HG03558 (cell line): ENCODE measurements at regions not wholly inside any gene's neighbourhood (a gene's known extent, or its start where the extent isn't known, plus 50 kb on each side); places are given as distances from the start of the nearest gene placed in this dataset.

Experiments
- ATAC-seq: cut with Tn5 transposase; IDR thresholded peaks from one replicate; pipeline ENCODE4 v1.9.1; 2021; ENCODE audit warnings: moderate number of reproducible peaks; ENCODE audit not compliant: unreplicated experiment; ENCODE audit errors: extremely low read depth

GRCh38 chr22:47589271-47590250 is 827.1 kb downstream of the TBC1D22A start:
- no peak for ATAC-seq

GRCh38 chr22:47588578-47588960 is 826.1 kb downstream of the TBC1D22A start:
- ATAC-seq, result no peak

- ATAC-seq, result no peak
Observed at GRCh38 chr22:47587861-47588577, 825.6 kb downstream of the TBC1D22A start.

- ATAC-seq, result no peak
Observed at GRCh38 chr22:47587361-47587760, 824.9 kb downstream of the TBC1D22A start.

GRCh38 chr22:47586946-47587345 is 824.5 kb downstream of the TBC1D22A start:
- no peak for ATAC-seq

- no peak for ATAC-seq
Observed at GRCh38 chr22:47586038-47586437, 823.6 kb downstream of the TBC1D22A start.

GRCh38 chr22:47583959-47584562 is 821.6 kb downstream of the TBC1D22A start:
- no peak for ATAC-seq

- no peak for ATAC-seq
Observed at GRCh38 chr22:47582067-47582466, 819.6 kb downstream of the TBC1D22A start.

GRCh38 chr22:47580121-47580520 is 817.7 kb downstream of the TBC1D22A start:
- ATAC-seq, result no peak

GRCh38 chr22:47576908-47577307 is 814.5 kb downstream of the TBC1D22A start:
- ATAC-seq, result no peak

- no peak for ATAC-seq
Observed at GRCh38 chr22:47575291-47575690, 812.8 kb downstream of the TBC1D22A start.

GRCh38 chr22:47574556-47574955 is 812.1 kb downstream of the TBC1D22A start:
- no peak for ATAC-seq

- ATAC-seq, result no peak
Observed at GRCh38 chr22:47573141-47573540, 810.7 kb downstream of the TBC1D22A start.

GRCh38 chr22:47572443-47572842 is 810.0 kb downstream of the TBC1D22A start:
- ATAC-seq, result no peak

GRCh38 chr22:47571616-47572015 is 809.2 kb downstream of the TBC1D22A start:
- no peak for ATAC-seq

GRCh38 chr22:47570851-47571250 is 808.4 kb downstream of the TBC1D22A start:
- no peak for ATAC-seq

GRCh38 chr22:47570300-47570685 is 807.8 kb downstream of the TBC1D22A start:
- no peak for ATAC-seq

- ATAC-seq, result no peak
Observed at GRCh38 chr22:47569389-47570299, 807.2 kb downstream of the TBC1D22A start.

GRCh38 chr22:47568700-47569099 is 806.2 kb downstream of the TBC1D22A start:
- no peak for ATAC-seq
